ENCODE measurements at regions not wholly inside any gene's neighbourhood (a gene's known extent, or its start where the extent isn't known, plus 50 kb on each side); places are given as distances from the start of the nearest gene placed in this dataset.

GRCh38 chr6:103505155-103505518 is 1354.6 kb downstream of the HACE1 start:
- no peak for TF ChIP-seq CTCF (IDR thresholded peaks at IDR 0.05; ENCODE audit: low read length)
- no peak for TF ChIP-seq EZH2 (IDR thresholded peaks at IDR 0.05; ENCODE audit: borderline replicate concordance, low read length)

All from OCI-LY1 (cell line).